CD4-positive, alpha-beta T cell (primary cell): ENCODE measurements at regions not wholly inside any gene's neighbourhood (a gene's known extent, or its start where the extent isn't known, plus 50 kb on each side); places are given as distances from the start of the nearest gene placed in this dataset.

ENCODE experiments used
- ATAC-seq: fragments of 200-7000 bp; cut with Tn5 transposase; one replicate; pipeline ENCODE4 v1.10.0; 2022; ENCODE audit warnings: mild to moderate bottlenecking; ENCODE audit not compliant: poor library complexity
- CTCF ChIA-PET: fragments of 350-600 bp; sonication (Branson Sonifier 250); formaldehyde crosslinking; loops from one replicate; lab custom pipeline; 2021; ENCODE audit warnings: antibody characterized with exemption, inconsistent platforms; lab: Charles Lee
- POLR2A ChIA-PET: fragments of 350-600 bp; sonication (Branson Sonifier 250); formaldehyde crosslinking; loops from one replicate; lab custom pipeline; 2021; ENCODE audit warnings: antibody characterized with exemption, inconsistent platforms; lab: Charles Lee
- DNase-seq, 14 experiments: peaks; one replicate each; pipeline ENCODE4 v3.0.0-alpha.2; 2013 to 2020; ENCODE audit warnings: mixed read lengths in 2 of 14
- H3K27ac ChIP-seq, 2 donors: one replicate each; pipeline versions ENCODE4 v1.5.1 to v1.7.0; 2013; ENCODE audit warnings: low read length in 2 of 2, low read depth in 1 of 2, mild to moderate bottlenecking in 1 of 2
- H3K27me3 ChIP-seq, 2 experiments: 1 replicate in 1 of 2; 2 replicates in 1 of 2; pipeline versions ENCODE4 v1.6.1 to v1.7.0; 2013; ENCODE audit warnings: low read length in 2 of 2, control low read depth in 1 of 2, mild to moderate bottlenecking in 1 of 2, moderate library complexity in 1 of 2; ENCODE audit not compliant: insufficient read depth in 2 of 2, control insufficient read depth in 1 of 2
- H3K36me3 ChIP-seq: one replicate; pipeline ENCODE4 v1.6.1; 2013; ENCODE audit warnings: low read length, control low read depth; ENCODE audit not compliant: insufficient read depth
- H3K4me1 ChIP-seq: one replicate; pipeline ENCODE4 v1.6.1; 2013; ENCODE audit warnings: low read length, control low read depth; ENCODE audit not compliant: insufficient read depth
- H3K4me3 ChIP-seq: one replicate; pipeline ENCODE4 v1.5.1; 2013; ENCODE audit warnings: mild to moderate bottlenecking, low read length, moderate library complexity
- H3K9me3 ChIP-seq, 2 experiments: 1 replicate in 1 of 2; 2 replicates in 1 of 2; pipeline versions ENCODE4 v1.6.1 to v1.7.0; 2013; ENCODE audit warnings: low read length in 2 of 2, mild to moderate bottlenecking in 2 of 2, control low read depth in 1 of 2, moderate library complexity in 1 of 2; ENCODE audit not compliant: control insufficient read depth in 1 of 2, insufficient read depth in 1 of 2
- H3K27ac Mint-ChIP-seq: one replicate; pipeline ENCODE4 v1.8.0; 2020; ENCODE audit warnings: mixed read lengths
- H3K27me3 Mint-ChIP-seq: one replicate; pipeline ENCODE4 v1.8.0; 2021; ENCODE audit warnings: mixed read lengths
- H3K36me3 Mint-ChIP-seq: one replicate; pipeline ENCODE4 v1.8.0; 2021; ENCODE audit warnings: low read depth, mixed read lengths
- H3K4me1 Mint-ChIP-seq: one replicate; pipeline ENCODE4 v1.8.0; 2021; ENCODE audit warnings: low read depth, mixed read lengths
- H3K4me3 Mint-ChIP-seq: one replicate; pipeline ENCODE4 v1.8.0; 2020; ENCODE audit warnings: mild to moderate bottlenecking, mixed read lengths
- H3K9me3 Mint-ChIP-seq: one replicate; pipeline ENCODE4 v1.8.0; 2020; ENCODE audit warnings: mixed read lengths
- CTCF ChIP-seq: fragments of 200-600 bp; IDR thresholded peaks from one replicate; pipeline ENCODE4 v1.8.0; 2022; ENCODE audit warnings: antibody characterized with exemption, mild to moderate bottlenecking
- intact Hi-C, 2 experiments: fragments of 100-400 bp; cut with DNase I in 1 of 2; cut with micrococcal nuclease in 1 of 2; formaldehyde crosslinking; loops; one replicate each; pipeline versions ENCODE4 v1.15.1 to v1.9.0; 2023 to 2025; cut with DNase I, micrococcal nuclease

GRCh38 chr2:10500601-10501361, 52.7 kb upstream of the ODC1 start:
- peaks cover 8% of the 10 kb centered on the region for H3K27me3 Mint-ChIP-seq
- peaks cover 14% of the 10 kb centered on the region for H3K4me1 Mint-ChIP-seq
- H3K27ac Mint-ChIP-seq, result no peak overlapping the region
- Histone ChIP-seq H3K27ac (no peak overlapping the region), H3K4me1 (peaks cover 7% of the 10 kb centered on the region), H3K4me3 (no peak overlapping the region), H3K36me3 (no peaks in the 10 kb centered on the region), H3K27me3 (peaks cover 0 to 7% of the 10 kb centered on the region in 2 experiments), H3K9me3 (no peaks in the 10 kb centered on the region)
- ATAC-seq (no peak), DNase-seq (no peak)
- POLR2A ChIA-PET, result no interaction called here
- intact Hi-C loops, result no loop called here
- no peak overlapping the region for H3K4me3 Mint-ChIP-seq
- TF ChIP-seq CTCF, result no peak
- CTCF ChIA-PET, result interaction anchor here (0.6 kb wide), 1 partner anchor 107 kb away, joined by 4 read pairs; no protein-coding TSS in a partner anchor
- H3K36me3 Mint-ChIP-seq, result no peaks in the 10 kb centered on the region
- H3K9me3 Mint-ChIP-seq, result no peaks in the 10 kb centered on the region

GRCh38 chr2:10499911-10500521, 51.9 kb upstream of the ODC1 start:
- no peaks in the 10 kb centered on the region for H3K36me3 Mint-ChIP-seq
- TF ChIP-seq CTCF, result no peak
- H3K27ac Mint-ChIP-seq, result no peak overlapping the region
- intact Hi-C loops, result no loop called here
- no peaks in the 10 kb centered on the region for H3K36me3 ChIP-seq
- ChIA-PET CTCF (interaction anchor here (0.6 kb wide), 1 partner anchor 106 kb away, joined by 4 read pairs; no protein-coding TSS in a partner anchor), POLR2A (no interaction called here)
- H3K9me3 ChIP-seq, result no peaks in the 10 kb centered on the region
- H3K4me3 ChIP-seq, result no peak overlapping the region
- peaks cover 0 to 7% of the 10 kb centered on the region in 2 experiments for H3K27me3 ChIP-seq
- H3K27ac ChIP-seq, result no peak overlapping the region
- DNase-seq (no peak), ATAC-seq (no peak)
- peaks cover 12% of the 10 kb centered on the region for H3K27me3 Mint-ChIP-seq
- peaks cover 21% of the 10 kb centered on the region for H3K4me1 Mint-ChIP-seq
- H3K9me3 Mint-ChIP-seq, result no peaks in the 10 kb centered on the region
- H3K4me3 Mint-ChIP-seq, result no peak overlapping the region
- H3K4me1 ChIP-seq, result peaks cover 7% of the 10 kb centered on the region

- CTCF ChIA-PET, result no interaction called here
- ATAC-seq (no peak), DNase-seq (no peak)
- Mint-ChIP-seq H3K27me3 (peaks cover 13% of the 10 kb centered on the region), H3K4me1 (peaks cover 24% of the 10 kb centered on the region), H3K27ac (no peak overlapping the region), H3K9me3 (no peaks in the 10 kb centered on the region), H3K4me3 (no peak overlapping the region), H3K36me3 (no peaks in the 10 kb centered on the region)
- Histone ChIP-seq H3K27ac (no peak overlapping the region), H3K36me3 (no peaks in the 10 kb centered on the region), H3K27me3 (peaks cover 0 to 7% of the 10 kb centered on the region in 2 experiments), H3K9me3 (no peaks in the 10 kb centered on the region), H3K4me3 (no peak overlapping the region), H3K4me1 (peaks cover 11% of the 10 kb centered on the region)
- no peak for TF ChIP-seq CTCF
- intact Hi-C loops, result no loop called here
- POLR2A ChIA-PET, result no interaction called here
Measured at GRCh38 chr2:10499275-10499907, 51.3 kb upstream of the ODC1 start.
